ENCODE measurements at regions not wholly inside any gene's neighbourhood (a gene's known extent, or its start where the extent isn't known, plus 50 kb on each side); places are given as distances from the start of the nearest gene placed in this dataset.

DNA sequence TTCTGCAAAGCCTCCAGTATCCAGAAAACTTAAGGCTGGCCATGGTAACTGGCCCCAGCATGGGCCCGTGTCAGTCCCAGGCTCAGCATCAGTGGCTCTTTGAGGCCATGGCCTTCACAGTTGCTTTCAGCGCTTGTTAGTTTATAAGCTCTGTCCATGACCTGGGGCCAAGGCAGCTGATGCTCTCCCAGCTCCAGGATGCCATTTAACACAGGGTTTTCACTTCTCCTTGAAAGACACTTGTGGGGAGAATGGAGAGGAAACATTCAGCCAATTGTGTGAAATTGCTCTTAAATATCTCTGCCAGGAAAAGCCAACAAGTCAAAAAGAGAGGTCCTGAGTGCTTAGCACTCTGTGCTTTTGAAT lies 321.3 kb downstream of the FOXO1 start:
- CTCF ChIA-PET, result no interaction called here
- H3K27ac Mint-ChIP-seq, result no peak overlapping the region
- ATAC-seq, result no peak

More for the DNA sequence above, 321.3 kb downstream of the FOXO1 start:
- POLR2A ChIA-PET, result no interaction called here
- no peak for DNase-seq (ENCODE audit: low spot score)
- H3K4me1 Mint-ChIP-seq, result peaks cover 70% of the 10 kb centered on the region
- TF ChIP-seq, protein P1, sequence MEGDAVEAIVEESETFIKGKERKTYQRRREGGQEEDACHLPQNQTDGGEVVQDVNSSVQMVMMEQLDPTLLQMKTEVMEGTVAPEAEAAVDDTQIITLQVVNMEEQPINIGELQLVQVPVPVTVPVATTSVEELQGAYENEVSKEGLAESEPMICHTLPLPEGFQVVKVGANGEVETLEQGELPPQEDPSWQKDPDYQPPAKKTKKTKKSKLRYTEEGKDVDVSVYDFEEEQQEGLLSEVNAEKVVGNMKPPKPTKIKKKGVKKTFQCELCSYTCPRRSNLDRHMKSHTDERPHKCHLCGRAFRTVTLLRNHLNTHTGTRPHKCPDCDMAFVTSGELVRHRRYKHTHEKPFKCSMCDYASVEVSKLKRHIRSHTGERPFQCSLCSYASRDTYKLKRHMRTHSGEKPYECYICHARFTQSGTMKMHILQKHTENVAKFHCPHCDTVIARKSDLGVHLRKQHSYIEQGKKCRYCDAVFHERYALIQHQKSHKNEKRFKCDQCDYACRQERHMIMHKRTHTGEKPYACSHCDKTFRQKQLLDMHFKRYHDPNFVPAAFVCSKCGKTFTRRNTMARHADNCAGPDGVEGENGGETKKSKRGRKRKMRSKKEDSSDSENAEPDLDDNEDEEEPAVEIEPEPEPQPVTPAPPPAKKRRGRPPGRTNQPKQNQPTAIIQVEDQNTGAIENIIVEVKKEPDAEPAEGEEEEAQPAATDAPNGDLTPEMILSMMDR (IDR thresholded peaks at IDR 0.05), result no peak
- no peak for TF ChIP-seq GRHL2 (CRISPR knock-in tag; IDR thresholded peaks at IDR 0.05; ENCODE audit: insufficient replicate concordance, severe bottlenecking)
- TF ChIP-seq, protein P2, sequence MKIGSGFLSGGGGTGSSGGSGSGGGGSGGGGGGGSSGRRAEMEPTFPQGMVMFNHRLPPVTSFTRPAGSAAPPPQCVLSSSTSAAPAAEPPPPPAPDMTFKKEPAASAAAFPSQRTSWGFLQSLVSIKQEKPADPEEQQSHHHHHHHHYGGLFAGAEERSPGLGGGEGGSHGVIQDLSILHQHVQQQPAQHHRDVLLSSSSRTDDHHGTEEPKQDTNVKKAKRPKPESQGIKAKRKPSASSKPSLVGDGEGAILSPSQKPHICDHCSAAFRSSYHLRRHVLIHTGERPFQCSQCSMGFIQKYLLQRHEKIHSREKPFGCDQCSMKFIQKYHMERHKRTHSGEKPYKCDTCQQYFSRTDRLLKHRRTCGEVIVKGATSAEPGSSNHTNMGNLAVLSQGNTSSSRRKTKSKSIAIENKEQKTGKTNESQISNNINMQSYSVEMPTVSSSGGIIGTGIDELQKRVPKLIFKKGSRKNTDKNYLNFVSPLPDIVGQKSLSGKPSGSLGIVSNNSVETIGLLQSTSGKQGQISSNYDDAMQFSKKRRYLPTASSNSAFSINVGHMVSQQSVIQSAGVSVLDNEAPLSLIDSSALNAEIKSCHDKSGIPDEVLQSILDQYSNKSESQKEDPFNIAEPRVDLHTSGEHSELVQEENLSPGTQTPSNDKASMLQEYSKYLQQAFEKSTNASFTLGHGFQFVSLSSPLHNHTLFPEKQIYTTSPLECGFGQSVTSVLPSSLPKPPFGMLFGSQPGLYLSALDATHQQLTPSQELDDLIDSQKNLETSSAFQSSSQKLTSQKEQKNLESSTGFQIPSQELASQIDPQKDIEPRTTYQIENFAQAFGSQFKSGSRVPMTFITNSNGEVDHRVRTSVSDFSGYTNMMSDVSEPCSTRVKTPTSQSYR (CRISPR knock-in tag; IDR thresholded peaks at IDR 0.05), result no peak
- TF ChIP-seq GTF2I (CRISPR knock-in tag; conservative IDR thresholded peaks at IDR 0.05), result no peak
- TF ChIP-seq, protein P3, sequence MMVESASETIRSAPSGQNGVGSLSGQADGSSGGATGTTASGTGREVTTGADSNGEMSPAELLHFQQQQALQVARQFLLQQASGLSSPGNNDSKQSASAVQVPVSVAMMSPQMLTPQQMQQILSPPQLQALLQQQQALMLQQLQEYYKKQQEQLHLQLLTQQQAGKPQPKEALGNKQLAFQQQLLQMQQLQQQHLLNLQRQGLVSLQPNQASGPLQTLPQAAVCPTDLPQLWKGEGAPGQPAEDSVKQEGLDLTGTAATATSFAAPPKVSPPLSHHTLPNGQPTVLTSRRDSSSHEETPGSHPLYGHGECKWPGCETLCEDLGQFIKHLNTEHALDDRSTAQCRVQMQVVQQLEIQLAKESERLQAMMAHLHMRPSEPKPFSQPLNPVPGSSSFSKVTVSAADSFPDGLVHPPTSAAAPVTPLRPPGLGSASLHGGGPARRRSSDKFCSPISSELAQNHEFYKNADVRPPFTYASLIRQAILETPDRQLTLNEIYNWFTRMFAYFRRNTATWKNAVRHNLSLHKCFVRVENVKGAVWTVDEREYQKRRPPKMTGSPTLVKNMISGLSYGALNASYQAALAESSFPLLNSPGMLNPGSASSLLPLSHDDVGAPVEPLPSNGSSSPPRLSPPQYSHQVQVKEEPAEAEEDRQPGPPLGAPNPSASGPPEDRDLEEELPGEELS (CRISPR knock-in tag; IDR thresholded peaks at IDR 0.05), result no peak
- no peak for TF ChIP-seq ZNF416 (CRISPR knock-in tag; IDR thresholded peaks at IDR 0.05)
- TF ChIP-seq, protein P4, sequence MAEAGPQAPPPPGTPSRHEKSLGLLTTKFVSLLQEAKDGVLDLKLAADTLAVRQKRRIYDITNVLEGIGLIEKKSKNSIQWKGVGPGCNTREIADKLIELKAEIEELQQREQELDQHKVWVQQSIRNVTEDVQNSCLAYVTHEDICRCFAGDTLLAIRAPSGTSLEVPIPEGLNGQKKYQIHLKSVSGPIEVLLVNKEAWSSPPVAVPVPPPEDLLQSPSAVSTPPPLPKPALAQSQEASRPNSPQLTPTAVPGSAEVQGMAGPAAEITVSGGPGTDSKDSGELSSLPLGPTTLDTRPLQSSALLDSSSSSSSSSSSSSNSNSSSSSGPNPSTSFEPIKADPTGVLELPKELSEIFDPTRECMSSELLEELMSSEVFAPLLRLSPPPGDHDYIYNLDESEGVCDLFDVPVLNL (CRISPR knock-in tag; IDR thresholded peaks at IDR 0.05; ENCODE audit: borderline replicate concordance, low read depth), result no peak
- TF ChIP-seq, protein P5, sequence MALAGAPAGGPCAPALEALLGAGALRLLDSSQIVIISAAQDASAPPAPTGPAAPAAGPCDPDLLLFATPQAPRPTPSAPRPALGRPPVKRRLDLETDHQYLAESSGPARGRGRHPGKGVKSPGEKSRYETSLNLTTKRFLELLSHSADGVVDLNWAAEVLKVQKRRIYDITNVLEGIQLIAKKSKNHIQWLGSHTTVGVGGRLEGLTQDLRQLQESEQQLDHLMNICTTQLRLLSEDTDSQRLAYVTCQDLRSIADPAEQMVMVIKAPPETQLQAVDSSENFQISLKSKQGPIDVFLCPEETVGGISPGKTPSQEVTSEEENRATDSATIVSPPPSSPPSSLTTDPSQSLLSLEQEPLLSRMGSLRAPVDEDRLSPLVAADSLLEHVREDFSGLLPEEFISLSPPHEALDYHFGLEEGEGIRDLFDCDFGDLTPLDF (CRISPR knock-in tag; IDR thresholded peaks at IDR 0.05), result no peak
- no peak for TF ChIP-seq ZNF121 (CRISPR knock-in tag; IDR thresholded peaks at IDR 0.05)
- no peak for TF ChIP-seq FOXK1 (CRISPR knock-in tag; IDR thresholded peaks at IDR 0.05)
- no peak for TF ChIP-seq ZNF396 (CRISPR knock-in tag; IDR thresholded peaks at IDR 0.05; ENCODE audit: borderline replicate concordance)
- TF ChIP-seq, protein P6, sequence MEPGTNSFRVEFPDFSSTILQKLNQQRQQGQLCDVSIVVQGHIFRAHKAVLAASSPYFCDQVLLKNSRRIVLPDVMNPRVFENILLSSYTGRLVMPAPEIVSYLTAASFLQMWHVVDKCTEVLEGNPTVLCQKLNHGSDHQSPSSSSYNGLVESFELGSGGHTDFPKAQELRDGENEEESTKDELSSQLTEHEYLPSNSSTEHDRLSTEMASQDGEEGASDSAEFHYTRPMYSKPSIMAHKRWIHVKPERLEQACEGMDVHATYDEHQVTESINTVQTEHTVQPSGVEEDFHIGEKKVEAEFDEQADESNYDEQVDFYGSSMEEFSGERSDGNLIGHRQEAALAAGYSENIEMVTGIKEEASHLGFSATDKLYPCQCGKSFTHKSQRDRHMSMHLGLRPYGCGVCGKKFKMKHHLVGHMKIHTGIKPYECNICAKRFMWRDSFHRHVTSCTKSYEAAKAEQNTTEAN (CRISPR knock-in tag; IDR thresholded peaks at IDR 0.05), result no peak
- TF ChIP-seq TCF7 (CRISPR knock-in tag; IDR thresholded peaks at IDR 0.05; ENCODE audit: low read depth), result no peak
- TF ChIP-seq CREM (CRISPR knock-in tag; IDR thresholded peaks at IDR 0.05), result no peak
- no peak for TF ChIP-seq SMAD3 (CRISPR knock-in tag; IDR thresholded peaks at IDR 0.05; ENCODE audit: borderline replicate concordance)
- TF ChIP-seq, protein P7, sequence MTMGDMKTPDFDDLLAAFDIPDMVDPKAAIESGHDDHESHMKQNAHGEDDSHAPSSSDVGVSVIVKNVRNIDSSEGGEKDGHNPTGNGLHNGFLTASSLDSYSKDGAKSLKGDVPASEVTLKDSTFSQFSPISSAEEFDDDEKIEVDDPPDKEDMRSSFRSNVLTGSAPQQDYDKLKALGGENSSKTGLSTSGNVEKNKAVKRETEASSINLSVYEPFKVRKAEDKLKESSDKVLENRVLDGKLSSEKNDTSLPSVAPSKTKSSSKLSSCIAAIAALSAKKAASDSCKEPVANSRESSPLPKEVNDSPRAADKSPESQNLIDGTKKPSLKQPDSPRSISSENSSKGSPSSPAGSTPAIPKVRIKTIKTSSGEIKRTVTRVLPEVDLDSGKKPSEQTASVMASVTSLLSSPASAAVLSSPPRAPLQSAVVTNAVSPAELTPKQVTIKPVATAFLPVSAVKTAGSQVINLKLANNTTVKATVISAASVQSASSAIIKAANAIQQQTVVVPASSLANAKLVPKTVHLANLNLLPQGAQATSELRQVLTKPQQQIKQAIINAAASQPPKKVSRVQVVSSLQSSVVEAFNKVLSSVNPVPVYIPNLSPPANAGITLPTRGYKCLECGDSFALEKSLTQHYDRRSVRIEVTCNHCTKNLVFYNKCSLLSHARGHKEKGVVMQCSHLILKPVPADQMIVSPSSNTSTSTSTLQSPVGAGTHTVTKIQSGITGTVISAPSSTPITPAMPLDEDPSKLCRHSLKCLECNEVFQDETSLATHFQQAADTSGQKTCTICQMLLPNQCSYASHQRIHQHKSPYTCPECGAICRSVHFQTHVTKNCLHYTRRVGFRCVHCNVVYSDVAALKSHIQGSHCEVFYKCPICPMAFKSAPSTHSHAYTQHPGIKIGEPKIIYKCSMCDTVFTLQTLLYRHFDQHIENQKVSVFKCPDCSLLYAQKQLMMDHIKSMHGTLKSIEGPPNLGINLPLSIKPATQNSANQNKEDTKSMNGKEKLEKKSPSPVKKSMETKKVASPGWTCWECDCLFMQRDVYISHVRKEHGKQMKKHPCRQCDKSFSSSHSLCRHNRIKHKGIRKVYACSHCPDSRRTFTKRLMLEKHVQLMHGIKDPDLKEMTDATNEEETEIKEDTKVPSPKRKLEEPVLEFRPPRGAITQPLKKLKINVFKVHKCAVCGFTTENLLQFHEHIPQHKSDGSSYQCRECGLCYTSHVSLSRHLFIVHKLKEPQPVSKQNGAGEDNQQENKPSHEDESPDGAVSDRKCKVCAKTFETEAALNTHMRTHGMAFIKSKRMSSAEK (CRISPR knock-in tag; IDR thresholded peaks at IDR 0.05; ENCODE audit: borderline replicate concordance), result no peak
- no peak for TF ChIP-seq ZNF317 (CRISPR knock-in tag; IDR thresholded peaks at IDR 0.05; ENCODE audit: borderline replicate concordance, low read depth)
- H3K4me3 Mint-ChIP-seq, result no peak overlapping the region
- peaks cover 3% of the 10 kb centered on the region; the same call in 1 of the 2 replicates for H3K36me3 Mint-ChIP-seq
- H3K9me3 Mint-ChIP-seq, result peaks cover 12% of the 10 kb centered on the region
- peaks cover 25% of the 10 kb centered on the region for H3K27me3 Mint-ChIP-seq (ENCODE audit: low read depth)
